SH-SY5Y (cell line): ENCODE measurements at regions not wholly inside any gene's neighbourhood (a gene's known extent, or its start where the extent isn't known, plus 50 kb on each side); places are given as distances from the start of the nearest gene placed in this dataset.

Source experiments
- GATA2 ChIP-seq: IDR thresholded peaks from 2 replicates; pipeline ENCODE4 v1.6.1; 2011; ENCODE audit warnings: mild to moderate bottlenecking, low read depth, low read length
- GATA3 ChIP-seq: IDR thresholded peaks from 2 replicates; pipeline ENCODE4 v1.6.1; 2011; ENCODE audit warnings: low read depth, mild to moderate bottlenecking, low read length, moderate library complexity

- TF ChIP-seq GATA3 (no peak), GATA2 (no peak)
These were observed 327.8 kb upstream of the C2CD4B start for GRCh38 chr15:62492900-62493299.
